Upper lobe of left lung (tissue), 4 donors: ENCODE measurements at regions not wholly inside any gene's neighbourhood (a gene's known extent, or its start where the extent isn't known, plus 50 kb on each side); places are given as distances from the start of the nearest gene placed in this dataset.

Experiments used
- CTCF ChIP-seq, 6 experiments: fragments of 450-650 bp in 4 of 6; fragments of 200-600 bp in 2 of 6; sonication (generic) in 2 of 6; IDR thresholded peaks; one replicate each; pipeline ENCODE4 v1.5.1; 2016 to 2019; ENCODE audit warnings: antibody characterized with exemption in 6 of 6
- POLR2A ChIP-seq, 4 donors: fragments of 450-650 bp; IDR thresholded peaks; one replicate each; pipeline ENCODE4 v1.5.1; 2016 to 2017; ENCODE audit warnings: antibody characterized with exemption in 4 of 4, mild to moderate bottlenecking in 2 of 4
- POLR2AphosphoS5 ChIP-seq, 2 donors: sonication (generic); formaldehyde crosslinking; IDR thresholded peaks; one replicate each; pipeline ENCODE4 v1.5.1; 2017; ENCODE audit warnings: antibody characterized with exemption in 2 of 2

- no peak for TF ChIP-seq CTCF (IDR thresholded peaks at IDR 0.05)
- no peak for TF ChIP-seq POLR2AphosphoS5 (IDR thresholded peaks at IDR 0.05)
- TF ChIP-seq POLR2A (IDR thresholded peaks at IDR 0.05), result no peak
Measured at GRCh38 chr6:78713564-78713963, 153.8 kb upstream of the IRAK1BP1 start.
